ENCODE measurements at regions not wholly inside any gene's neighbourhood (a gene's known extent, or its start where the extent isn't known, plus 50 kb on each side); places are given as distances from the start of the nearest gene placed in this dataset.

DNA sequence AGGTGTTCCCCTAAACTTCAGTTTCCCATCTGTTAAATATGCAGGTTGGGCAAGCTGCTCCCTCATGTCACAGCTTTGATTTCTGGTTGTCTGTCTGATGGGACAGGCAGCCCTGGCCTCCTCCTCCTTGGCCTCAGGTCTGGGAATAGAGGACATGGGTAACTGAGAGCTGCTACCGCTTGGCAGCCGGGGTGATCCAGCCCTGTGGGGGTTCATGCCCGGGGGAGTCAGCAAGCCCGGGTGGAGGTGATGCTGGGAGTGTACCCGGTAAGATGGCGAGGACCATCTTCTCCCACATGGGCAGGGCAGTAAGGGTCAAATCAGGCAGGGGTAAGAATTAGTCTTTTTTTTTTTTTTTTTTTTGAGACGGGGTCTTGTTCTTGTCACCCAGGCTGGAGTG lies 845.0 kb downstream of the TBC1D22A start:
- no peak overlapping the region for H3K9ac ChIP-seq (ENCODE audit: low read length)
- H3K4me1 ChIP-seq (ENCODE audit: insufficient read depth, low read length), result no peaks in the 10 kb centered on the region
- no peak overlapping the region for H3K4me3 ChIP-seq (ENCODE audit: low read depth in 1 of 2, low read length in 2 of 2)
- H3K36me3 ChIP-seq (ENCODE audit: insufficient read depth, low read length), result no peaks in the 10 kb centered on the region
- no peaks in the 10 kb centered on the region for H3K9me3 ChIP-seq (ENCODE audit: low read length)
- H3K27me3 ChIP-seq (ENCODE audit: control insufficient read depth in 1 of 2, insufficient read depth in 2 of 2, low read length in 2 of 2), result peaks cover 0 to 4% of the 10 kb centered on the region in 2 donors
- no peak overlapping the region for H3K27ac ChIP-seq (ENCODE audit: low read depth, low read length)

- Histone ChIP-seq H3K4me1 (ENCODE audit: insufficient read depth, low read length) (no peaks in the 10 kb centered on the region), H3K27me3 (ENCODE audit: control insufficient read depth in 1 of 2, insufficient read depth in 2 of 2, low read length in 2 of 2) (peaks cover 0 to 4% of the 10 kb centered on the region in 2 donors), H3K27ac (ENCODE audit: low read depth, low read length) (no peak overlapping the region)
Measured at GRCh38 chr22:47606426-47606825, 844.0 kb downstream of the TBC1D22A start.

DNA sequence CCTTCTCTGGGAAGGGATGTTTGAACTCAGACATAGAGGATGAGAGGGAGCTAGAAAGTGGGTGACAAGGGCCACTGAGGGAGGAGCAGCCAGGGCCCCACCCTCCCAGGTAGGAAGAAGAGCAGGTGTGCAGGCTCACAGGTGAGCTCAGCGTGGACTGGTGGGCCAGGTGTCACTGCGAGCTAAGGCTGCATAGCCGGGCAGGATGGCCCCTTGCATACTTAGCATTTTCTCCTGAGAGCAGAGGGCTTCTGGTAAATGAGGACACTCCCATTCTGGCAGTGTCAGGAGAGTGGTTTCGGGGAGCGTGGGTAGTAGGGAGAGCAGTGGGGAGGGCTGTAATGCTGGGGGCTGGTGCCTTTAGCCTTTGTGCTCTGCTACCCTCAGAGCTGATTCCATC lies 843.4 kb downstream of the TBC1D22A start:
- peaks cover 0 to 9% of the 10 kb centered on the region in 2 donors for H3K27me3 ChIP-seq (ENCODE audit: control insufficient read depth in 1 of 2, insufficient read depth in 2 of 2, low read length in 2 of 2)

More at GRCh38 chr22:47606426-47606825, 844.0 kb downstream of the TBC1D22A start:
- Histone ChIP-seq H3K4me3 (ENCODE audit: low read depth in 1 of 2, low read length in 2 of 2) (no peak overlapping the region), H3K9me3 (ENCODE audit: low read length) (no peaks in the 10 kb centered on the region), H3K9ac (ENCODE audit: low read length) (no peak overlapping the region), H3K36me3 (ENCODE audit: insufficient read depth, low read length) (no peaks in the 10 kb centered on the region)

GRCh38 chr22:47605441-47605840 lies 843.0 kb downstream of the TBC1D22A start:
- no peak overlapping the region for H3K27ac ChIP-seq (ENCODE audit: low read depth, low read length)
- H3K9me3 ChIP-seq (ENCODE audit: low read length), result no peaks in the 10 kb centered on the region
- H3K4me3 ChIP-seq (ENCODE audit: low read depth in 1 of 2, low read length in 2 of 2), result no peak overlapping the region
- H3K4me1 ChIP-seq (ENCODE audit: insufficient read depth, low read length), result no peaks in the 10 kb centered on the region
- H3K27me3 ChIP-seq (ENCODE audit: control insufficient read depth in 1 of 2, insufficient read depth in 2 of 2, low read length in 2 of 2), result peaks cover 0 to 10% of the 10 kb centered on the region in 2 donors
- H3K9ac ChIP-seq (ENCODE audit: low read length), result no peak overlapping the region
- no peaks in the 10 kb centered on the region for H3K36me3 ChIP-seq (ENCODE audit: insufficient read depth, low read length)

More for the DNA sequence above, 843.4 kb downstream of the TBC1D22A start:
- Histone ChIP-seq H3K4me1 (ENCODE audit: insufficient read depth, low read length) (no peaks in the 10 kb centered on the region), H3K4me3 (ENCODE audit: low read depth in 1 of 2, low read length in 2 of 2) (no peak overlapping the region), H3K9ac (ENCODE audit: low read length) (no peak overlapping the region), H3K36me3 (ENCODE audit: insufficient read depth, low read length) (no peaks in the 10 kb centered on the region), H3K27ac (ENCODE audit: low read depth, low read length) (no peak overlapping the region), H3K9me3 (ENCODE audit: low read length) (no peaks in the 10 kb centered on the region)

GRCh38 chr22:47604563-47604962 lies 842.1 kb downstream of the TBC1D22A start:
- no peaks in the 10 kb centered on the region for H3K36me3 ChIP-seq (ENCODE audit: insufficient read depth, low read length)
- H3K27ac ChIP-seq (ENCODE audit: low read depth, low read length), result no peak overlapping the region
- H3K27me3 ChIP-seq (ENCODE audit: control insufficient read depth in 1 of 2, insufficient read depth in 2 of 2, low read length in 2 of 2), result peaks cover 0 to 10% of the 10 kb centered on the region in 2 donors
- H3K4me3 ChIP-seq (ENCODE audit: low read depth in 1 of 2, low read length in 2 of 2), result no peak overlapping the region
- H3K9ac ChIP-seq (ENCODE audit: low read length), result no peak overlapping the region
- no peaks in the 10 kb centered on the region for H3K9me3 ChIP-seq (ENCODE audit: low read length)
- H3K4me1 ChIP-seq (ENCODE audit: insufficient read depth, low read length), result no peaks in the 10 kb centered on the region

GRCh38 chr22:47602732-47603131 lies 840.3 kb downstream of the TBC1D22A start:
- Histone ChIP-seq H3K4me3 (ENCODE audit: low read depth in 1 of 2, low read length in 2 of 2) (no peak overlapping the region), H3K9me3 (ENCODE audit: low read length) (no peaks in the 10 kb centered on the region), H3K27me3 (ENCODE audit: control insufficient read depth in 1 of 2, insufficient read depth in 2 of 2, low read length in 2 of 2) (peaks cover 0 to 10% of the 10 kb centered on the region in 2 donors), H3K36me3 (ENCODE audit: insufficient read depth, low read length) (no peaks in the 10 kb centered on the region), H3K27ac (ENCODE audit: low read depth, low read length) (no peak overlapping the region), H3K4me1 (ENCODE audit: insufficient read depth, low read length) (no peaks in the 10 kb centered on the region), H3K9ac (ENCODE audit: low read length) (no peak overlapping the region)

- H3K27ac ChIP-seq (ENCODE audit: low read depth, low read length), result no peak overlapping the region
- no peaks in the 10 kb centered on the region for H3K9me3 ChIP-seq (ENCODE audit: low read length)
- peaks cover 0 to 6% of the 10 kb centered on the region in 2 donors for H3K27me3 ChIP-seq (ENCODE audit: control insufficient read depth in 1 of 2, insufficient read depth in 2 of 2, low read length in 2 of 2)
- no peaks in the 10 kb centered on the region for H3K36me3 ChIP-seq (ENCODE audit: insufficient read depth, low read length)
- H3K4me1 ChIP-seq (ENCODE audit: insufficient read depth, low read length), result no peaks in the 10 kb centered on the region
- H3K9ac ChIP-seq (ENCODE audit: low read length), result no peak overlapping the region
- no peak overlapping the region for H3K4me3 ChIP-seq (ENCODE audit: low read depth in 1 of 2, low read length in 2 of 2)
Measured at GRCh38 chr22:47601666-47602065, 839.2 kb downstream of the TBC1D22A start.

- H3K4me3 ChIP-seq (ENCODE audit: low read depth in 1 of 2, low read length in 2 of 2), result no peak overlapping the region
- H3K9me3 ChIP-seq (ENCODE audit: low read length), result no peaks in the 10 kb centered on the region
- H3K9ac ChIP-seq (ENCODE audit: low read length), result no peak overlapping the region
- no peaks in the 10 kb centered on the region for H3K4me1 ChIP-seq (ENCODE audit: insufficient read depth, low read length)
- H3K27ac ChIP-seq (ENCODE audit: low read depth, low read length), result no peak overlapping the region
- H3K27me3 ChIP-seq (ENCODE audit: control insufficient read depth in 1 of 2, insufficient read depth in 2 of 2, low read length in 2 of 2), result peaks cover 0 to 6% of the 10 kb centered on the region in 2 donors
- H3K36me3 ChIP-seq (ENCODE audit: insufficient read depth, low read length), result no peaks in the 10 kb centered on the region
Measured at GRCh38 chr22:47600791-47601625, 838.6 kb downstream of the TBC1D22A start.

DNA sequence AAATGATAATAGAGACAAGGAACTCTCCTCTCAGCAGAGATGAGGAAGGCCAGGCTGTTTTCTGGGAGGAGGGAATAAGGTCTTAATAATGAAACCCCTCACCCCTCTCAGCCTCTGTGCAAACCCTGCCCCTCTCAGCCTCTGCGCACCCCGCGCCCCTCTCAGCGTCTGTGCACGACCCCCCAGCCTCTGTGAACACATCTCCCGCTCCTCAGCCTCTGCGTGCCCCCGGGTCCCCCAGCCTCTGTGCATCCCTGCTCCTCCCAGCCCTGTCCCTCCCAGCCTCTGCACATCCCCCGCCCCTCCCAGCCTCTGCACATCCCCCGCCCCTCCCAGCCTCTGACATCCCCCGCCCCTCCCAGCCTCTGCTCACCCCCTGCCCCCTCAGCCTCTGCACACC lies 837.8 kb downstream of the TBC1D22A start:
- Histone ChIP-seq H3K27me3 (ENCODE audit: control insufficient read depth in 1 of 2, insufficient read depth in 2 of 2, low read length in 2 of 2) (peaks cover 0 to 6% of the 10 kb centered on the region in 2 donors), H3K27ac (ENCODE audit: low read depth, low read length) (no peak overlapping the region), H3K9me3 (ENCODE audit: low read length) (no peaks in the 10 kb centered on the region), H3K9ac (ENCODE audit: low read length) (no peak overlapping the region), H3K36me3 (ENCODE audit: insufficient read depth, low read length) (no peaks in the 10 kb centered on the region), H3K4me3 (ENCODE audit: low read depth in 1 of 2, low read length in 2 of 2) (no peak overlapping the region), H3K4me1 (ENCODE audit: insufficient read depth, low read length) (no peaks in the 10 kb centered on the region)

DNA sequence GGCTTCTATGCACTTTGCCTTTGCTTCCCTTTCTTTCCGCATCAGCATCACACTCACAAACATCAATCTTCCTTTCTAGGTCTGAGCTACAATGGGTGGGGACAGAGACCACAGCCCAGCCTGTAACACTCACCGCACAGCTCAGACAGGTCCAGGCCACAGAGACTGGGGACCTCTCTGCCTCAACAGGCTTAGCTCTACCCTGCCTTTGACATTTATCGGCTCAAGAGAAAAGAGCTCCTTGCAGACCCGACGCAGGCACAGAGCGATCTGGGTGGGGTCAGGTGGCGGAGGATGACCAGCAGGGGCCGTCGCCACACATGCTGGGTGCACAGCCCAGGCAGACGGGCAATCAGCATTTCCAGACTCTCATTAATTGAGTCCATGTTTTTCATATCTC lies 837.3 kb downstream of the TBC1D22A start:
- peaks cover 0 to 6% of the 10 kb centered on the region in 2 donors for H3K27me3 ChIP-seq (ENCODE audit: control insufficient read depth in 1 of 2, insufficient read depth in 2 of 2, low read length in 2 of 2)
- H3K4me1 ChIP-seq (ENCODE audit: insufficient read depth, low read length), result no peaks in the 10 kb centered on the region
- H3K27ac ChIP-seq (ENCODE audit: low read depth, low read length), result no peak overlapping the region

GRCh38 chr22:47598864-47599263 lies 836.4 kb downstream of the TBC1D22A start:
- H3K9me3 ChIP-seq (ENCODE audit: low read length), result no peaks in the 10 kb centered on the region
- H3K27ac ChIP-seq (ENCODE audit: low read depth, low read length), result no peak overlapping the region
- no peaks in the 10 kb centered on the region for H3K36me3 ChIP-seq (ENCODE audit: insufficient read depth, low read length)
- peaks cover 0 to 6% of the 10 kb centered on the region in 2 donors for H3K27me3 ChIP-seq (ENCODE audit: control insufficient read depth in 1 of 2, insufficient read depth in 2 of 2, low read length in 2 of 2)
- no peak overlapping the region for H3K4me3 ChIP-seq (ENCODE audit: low read depth in 1 of 2, low read length in 2 of 2)
- no peaks in the 10 kb centered on the region for H3K4me1 ChIP-seq (ENCODE audit: insufficient read depth, low read length)
- no peak overlapping the region for H3K9ac ChIP-seq (ENCODE audit: low read length)

More for the DNA sequence above, 837.3 kb downstream of the TBC1D22A start:
- Histone ChIP-seq H3K36me3 (ENCODE audit: insufficient read depth, low read length) (no peaks in the 10 kb centered on the region), H3K9me3 (ENCODE audit: low read length) (no peaks in the 10 kb centered on the region), H3K4me3 (ENCODE audit: low read depth in 1 of 2, low read length in 2 of 2) (no peak overlapping the region), H3K9ac (ENCODE audit: low read length) (no peak overlapping the region)

DNA sequence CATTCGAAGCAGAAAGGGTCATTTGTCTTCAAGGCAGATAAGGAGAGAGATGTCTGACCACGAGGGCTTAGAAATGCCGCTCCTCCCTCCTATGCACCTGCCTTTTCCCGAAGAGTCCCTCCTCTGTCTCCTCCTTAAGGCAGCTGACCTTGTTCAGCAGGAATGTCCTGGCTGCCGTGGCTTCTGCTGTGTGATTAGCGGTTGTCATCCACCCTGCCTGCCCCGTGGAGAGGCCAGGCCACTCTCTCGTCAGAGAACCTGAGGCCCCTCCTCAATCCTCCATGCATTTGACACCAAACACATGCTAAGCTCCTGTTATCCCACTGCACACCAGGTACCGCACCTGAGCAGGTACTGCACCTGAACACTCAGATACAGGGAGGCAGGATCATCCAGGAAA lies 834.6 kb downstream of the TBC1D22A start:
- Histone ChIP-seq H3K36me3 (ENCODE audit: insufficient read depth, low read length) (no peaks in the 10 kb centered on the region), H3K27me3 (ENCODE audit: control insufficient read depth in 1 of 2, insufficient read depth in 2 of 2, low read length in 2 of 2) (peaks cover 0 to 6% of the 10 kb centered on the region in 2 donors), H3K4me1 (ENCODE audit: insufficient read depth, low read length) (no peaks in the 10 kb centered on the region), H3K27ac (ENCODE audit: low read depth, low read length) (no peak overlapping the region), H3K9ac (ENCODE audit: low read length) (no peak overlapping the region), H3K4me3 (ENCODE audit: low read depth in 1 of 2, low read length in 2 of 2) (no peak overlapping the region), H3K9me3 (ENCODE audit: low read length) (no peaks in the 10 kb centered on the region)
